A549 (cell line): ENCODE measurements at regions not wholly inside any gene's neighbourhood (a gene's known extent, or its start where the extent isn't known, plus 50 kb on each side); places are given as distances from the start of the nearest gene placed in this dataset.

Source experiments
- ATAC-seq, 2 experiments: fragments of 200-7000 bp in 1 of 2; fragments of >200 bp in 1 of 2; cut with Nextera tagmentation in 1 of 2; cut with Tn5 transposase in 1 of 2; 3 replicates each; pipeline versions ENCODE4 v1.8.0 to v1.9.1; 2018 to 2020; ENCODE audit warnings: mild to moderate bottlenecking in 1 of 2, moderate library complexity in 1 of 2
- CTCF ChIA-PET: fragments of 300-600 bp; sonication (Branson Sonifier 250); formaldehyde crosslinking; extraction: SDS; loops from one replicate; lab custom pipeline; 2021; ENCODE audit warnings: antibody characterized with exemption, inconsistent platforms; lab: Yijun Ruan, JAX
- POLR2A ChIA-PET: fragments of 350-600 bp; formaldehyde crosslinking; extraction: SDS; loops from one replicate; lab custom pipeline; 2021; ENCODE audit warnings: antibody characterized with exemption, inconsistent platforms; lab: Yijun Ruan, JAX
- DNase-seq, 2 experiments: peaks; one replicate each; pipeline versions ENCODE4 v3.0.0 to v3.0.0-alpha.2; 2011 to 2016; ENCODE audit warnings: low read depth in 1 of 2, low spot score in 1 of 2
- FAIRE-seq: peaks from 2 replicates; lab custom pipeline; 2011; peaks lifted over from hg19 to GRCh38; lab: Jason Lieb, UNC
- H3K27ac ChIP-seq, 2 experiments: fragments of >200 bp; sonication (Bioruptor Twin); formaldehyde crosslinking; 3 replicates each; pipeline ENCODE4 v1.5.1; 2016 to 2017
- H3K4me1 ChIP-seq: fragments of >200 bp; sonication (Bioruptor Twin); formaldehyde crosslinking; 3 replicates; pipeline ENCODE4 v1.6.1; 2016
- H3K4me2 ChIP-seq: fragments of >200 bp; sonication (Bioruptor Twin); formaldehyde crosslinking; 3 replicates; pipeline ENCODE4 v1.6.1; 2016
- H3K4me3 ChIP-seq: fragments of >200 bp; sonication (Bioruptor Twin); formaldehyde crosslinking; 3 replicates; pipeline ENCODE4 v1.5.1; 2016
- H3K9me3 ChIP-seq: fragments of >200 bp; sonication (Bioruptor Twin); formaldehyde crosslinking; 3 replicates; pipeline ENCODE4 v1.6.1; 2016
- BHLHE40 ChIP-seq: IDR thresholded peaks from 2 replicates; pipeline ENCODE4 v1.6.1; 2012; ENCODE audit warnings: low read depth, low read length, inconsistent platforms
- CBX8 ChIP-seq: fragments of 200-600 bp; sonication (generic); IDR thresholded peaks from 2 replicates; pipeline ENCODE4 v1.6.1; 2016
- EHF ChIP-seq: fragments of 250-450 bp; sonication (Bioruptor Pico); IDR thresholded peaks from 2 replicates; pipeline ENCODE4 v1.5.0; 2020; ENCODE audit warnings: mild to moderate bottlenecking
- EHMT2 ChIP-seq: fragments of 200-600 bp; sonication (generic); IDR thresholded peaks from 2 replicates; pipeline ENCODE4 v1.6.1; 2016; ENCODE audit warnings: antibody characterized with exemption, low read depth, mild to moderate bottlenecking, moderate library complexity
- ESRRA ChIP-seq: fragments of 150-350 bp; IDR thresholded peaks from 2 replicates; pipeline ENCODE4 v1.6.1; 2014; ENCODE audit warnings: mild to moderate bottlenecking, low read length, borderline replicate concordance
- FOSB ChIP-seq: fragments of 250-450 bp; sonication (Bioruptor Pico); IDR thresholded peaks from 2 replicates; pipeline ENCODE4 v1.5.0; 2020; ENCODE audit warnings: mild to moderate bottlenecking, moderate library complexity
- HDAC2 ChIP-seq: fragments of 200-600 bp; sonication (generic); IDR thresholded peaks from 2 replicates; pipeline ENCODE4 v1.6.1; 2016
- HEYL ChIP-seq: fragments of 250-450 bp; sonication (Bioruptor Pico); IDR thresholded peaks from 2 replicates; pipeline ENCODE4 v1.8.0; 2021; ENCODE audit warnings: mild to moderate bottlenecking, moderate library complexity
- HOXA7 ChIP-seq: fragments of 250-450 bp; sonication (Bioruptor Pico); IDR thresholded peaks from 2 replicates; pipeline ENCODE4 v1.5.0; 2020; ENCODE audit warnings: mild to moderate bottlenecking, moderate library complexity
- HOXB13 ChIP-seq: fragments of 250-450 bp; sonication (Bioruptor Pico); IDR thresholded peaks from 2 replicates; pipeline ENCODE4 v1.5.0; 2020; ENCODE audit warnings: low read depth, mild to moderate bottlenecking, moderate library complexity
- JUNB ChIP-seq: fragments of >200 bp; sonication (Bioruptor Twin); formaldehyde crosslinking; IDR thresholded peaks from 2 replicates; pipeline ENCODE4 v1.6.1; 2016
- MAFK ChIP-seq: fragments of 450-650 bp; IDR thresholded peaks from 2 replicates; pipeline ENCODE4 v1.6.1; 2014; ENCODE audit not compliant: partially characterized antibody
- NFE2L2 ChIP-seq: fragments of 150-350 bp; conservative IDR thresholded peaks from 2 replicates; pipeline ENCODE4 v1.6.1; 2014; ENCODE audit warnings: low read length
- NR3C1 ChIP-seq: fragments of >200 bp; sonication (Bioruptor Twin); formaldehyde crosslinking; IDR thresholded peaks from 3 replicates; pipeline ENCODE4 v1.6.1; 2017
- POLR2A ChIP-seq: IDR thresholded peaks from 2 replicates; pipeline ENCODE4 v1.6.1; 2012; ENCODE audit warnings: mild to moderate bottlenecking, low read length
- POLR2AphosphoS2 ChIP-seq: conservative IDR thresholded peaks from 2 replicates; pipeline ENCODE4 v1.6.1; 2012; ENCODE audit warnings: low read length, improper control_type of control experiment, inconsistent platforms
- RARB ChIP-seq: fragments of 250-450 bp; sonication (Bioruptor Pico); IDR thresholded peaks from 2 replicates; pipeline ENCODE4 v1.8.0; 2021; ENCODE audit warnings: mild to moderate bottlenecking, moderate library complexity
- RFX5 ChIP-seq: fragments of 450-650 bp; IDR thresholded peaks from 2 replicates; pipeline ENCODE4 v1.7.1; 2014; ENCODE audit warnings: antibody characterized with exemption, mild to moderate bottlenecking, moderate library complexity
- RNF2 ChIP-seq: fragments of 200-600 bp; sonication (generic); IDR thresholded peaks from 2 replicates; pipeline ENCODE4 v1.6.1; 2016; ENCODE audit warnings: low read depth, mild to moderate bottlenecking, antibody characterized with exemption, moderate library complexity, borderline replicate concordance
- SMC3 ChIP-seq: fragments of >200 bp; sonication (Bioruptor Twin); formaldehyde crosslinking; IDR thresholded peaks from 3 replicates; pipeline ENCODE4 v1.6.1; 2018; ENCODE audit warnings: inconsistent platforms
- TFCP2L1 ChIP-seq: fragments of 250-450 bp; sonication (Bioruptor Pico); IDR thresholded peaks from 2 replicates; pipeline ENCODE4 v1.5.0; 2021; ENCODE audit warnings: mild to moderate bottlenecking
- TP53 ChIP-seq: fragments of 250-450 bp; sonication (Bioruptor Pico); IDR thresholded peaks from 2 replicates; pipeline ENCODE4 v1.5.0; 2021; ENCODE audit warnings: mild to moderate bottlenecking, moderate library complexity
- ZC3H11A ChIP-seq: fragments of 450-650 bp; IDR thresholded peaks from 2 replicates; pipeline ENCODE4 v1.6.1; 2014; ENCODE audit warnings: antibody characterized with exemption, mild to moderate bottlenecking
- ZSCAN20 ChIP-seq: fragments of 250-450 bp; sonication (Bioruptor Pico); IDR thresholded peaks from 2 replicates; pipeline ENCODE4 v1.8.0; 2022; ENCODE audit warnings: mild to moderate bottlenecking, moderate library complexity
- WGBS: methylation state at CpG from one replicate; pipeline ENCODE4 v1.1.6; 2017; ENCODE audit errors: missing lambda C conversion rate; 5-methylcytosine and 5-hydroxymethylcytosine counted together
- TF ChIP-seq, protein P1 (sequence below): fragments of >200 bp; sonication (Bioruptor Twin); formaldehyde crosslinking; IDR thresholded peaks from 3 replicates; pipeline ENCODE4 v1.6.1; 2016
- TF ChIP-seq, protein P2 (sequence below): fragments of >200 bp; sonication (Bioruptor Twin); formaldehyde crosslinking; IDR thresholded peaks from 3 replicates; pipeline ENCODE4 v1.5.1; 2016
- TF ChIP-seq, protein P3 (sequence below): IDR thresholded peaks from 2 replicates; pipeline ENCODE4 v1.6.1; 2012; ENCODE audit warnings: low read depth, borderline replicate concordance
- TF ChIP-seq, protein P4 (sequence below): fragments of 450-650 bp; IDR thresholded peaks from 2 replicates; pipeline ENCODE4 v1.6.1; 2014; ENCODE audit warnings: antibody characterized with exemption
- TF ChIP-seq, protein P5 (sequence below): fragments of >200 bp; sonication (Bioruptor Twin); formaldehyde crosslinking; IDR thresholded peaks from 2 replicates; pipeline ENCODE4 v1.6.1; 2016

DNA sequence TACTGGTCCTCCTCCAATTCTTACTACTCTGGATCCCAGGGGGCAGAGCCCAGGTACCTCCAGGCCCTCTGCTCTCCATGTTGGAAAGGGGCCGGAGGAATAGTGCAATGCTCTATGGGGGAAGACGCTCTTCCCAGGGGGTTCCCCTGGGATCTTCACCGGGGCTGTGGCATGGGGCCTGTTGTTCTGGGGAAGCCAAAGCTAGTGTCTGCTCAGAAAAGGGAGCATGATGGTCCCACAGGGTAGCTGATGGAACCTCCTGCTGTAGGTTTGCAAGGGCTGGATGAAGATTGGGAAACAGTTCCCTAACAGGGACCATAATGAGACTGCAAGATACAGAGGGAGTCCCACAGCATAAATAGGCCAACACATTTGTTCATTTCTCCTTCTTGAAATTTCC lies 114.7 kb downstream of the IRX5 start:
- no peak for FAIRE-seq
- TF ChIP-seq TP53 (CRISPR knock-in tag) (no peak), SMC3 (no peak), FOSB (CRISPR knock-in tag) (no peak), RARB (CRISPR knock-in tag) (no peak), HEYL (CRISPR knock-in tag) (no peak), EHMT2 (no peak), JUNB (no peak), MAFK (no peak), RFX5 (no peak), ZC3H11A (no peak), HDAC2 (no peak), CBX8 (no peak), RNF2 (no peak)
- TF ChIP-seq, protein P1, sequence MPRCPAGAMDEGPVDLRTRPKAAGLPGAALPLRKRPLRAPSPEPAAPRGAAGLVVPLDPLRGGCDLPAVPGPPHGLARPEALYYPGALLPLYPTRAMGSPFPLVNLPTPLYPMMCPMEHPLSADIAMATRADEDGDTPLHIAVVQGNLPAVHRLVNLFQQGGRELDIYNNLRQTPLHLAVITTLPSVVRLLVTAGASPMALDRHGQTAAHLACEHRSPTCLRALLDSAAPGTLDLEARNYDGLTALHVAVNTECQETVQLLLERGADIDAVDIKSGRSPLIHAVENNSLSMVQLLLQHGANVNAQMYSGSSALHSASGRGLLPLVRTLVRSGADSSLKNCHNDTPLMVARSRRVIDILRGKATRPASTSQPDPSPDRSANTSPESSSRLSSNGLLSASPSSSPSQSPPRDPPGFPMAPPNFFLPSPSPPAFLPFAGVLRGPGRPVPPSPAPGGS: no peak
- H3K27ac ChIP-seq: no peak overlapping the region
- no peak overlapping the region for H3K4me2 ChIP-seq
- no peaks in the 10 kb centered on the region for H3K9me3 ChIP-seq
- no peak for ATAC-seq
- no peaks in the 10 kb centered on the region for H3K4me1 ChIP-seq
- no peak overlapping the region for H3K4me3 ChIP-seq
- no peak for DNase-seq
- WGBS: 65% methylated on average over 3 of the region's 3 CpGs
- ChIA-PET CTCF (interaction anchor here (1.3 to 2.1 kb wide), 3 partner anchors 10 to 29 kb away, joined by 3 to 5 read pairs (median 5); no protein-coding TSS in a partner anchor), POLR2A (no interaction called here)

DNA sequence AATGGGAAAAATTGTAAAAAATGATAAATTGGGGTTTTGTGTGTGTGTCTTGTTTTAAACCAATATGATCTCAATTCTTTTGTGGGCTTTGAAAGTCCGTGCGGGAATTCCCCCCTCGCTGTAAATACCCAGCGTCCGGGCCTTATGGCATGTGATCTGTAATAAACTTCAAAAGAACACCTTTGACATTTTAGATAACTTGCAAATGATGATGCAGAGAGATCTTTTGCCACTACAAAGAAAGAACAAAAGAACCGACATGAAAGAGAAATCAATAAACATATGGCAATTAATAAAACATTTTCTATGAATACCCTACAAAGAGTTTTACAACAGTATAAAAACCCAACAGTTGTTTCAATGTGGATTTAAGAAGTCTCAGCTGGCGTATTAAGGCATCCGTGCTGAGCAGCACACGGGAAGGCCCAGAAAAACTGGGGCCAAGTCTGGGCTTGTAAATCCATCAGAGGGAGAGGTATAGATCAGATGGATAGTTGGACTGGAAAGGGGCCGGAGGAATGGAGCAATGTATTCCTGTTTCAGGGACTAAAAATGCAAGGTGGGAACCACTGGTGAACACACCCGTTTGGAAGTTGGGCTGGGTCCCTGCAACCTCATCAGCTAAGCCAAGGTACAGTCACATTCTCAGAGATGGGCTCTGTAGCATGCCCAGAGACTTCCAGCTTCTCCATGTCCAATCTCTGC lies 115.2 kb downstream of the IRX5 start:
- ChIA-PET CTCF (interaction anchor here (1.3 to 2.1 kb wide), 3 partner anchors 11 to 30 kb away, joined by 3 to 5 read pairs (median 4); no protein-coding TSS in a partner anchor), POLR2A (no interaction called here)
- H3K27ac ChIP-seq: no peak overlapping the region
- no peak for ATAC-seq
- DNase-seq: no peak
- no peak overlapping the region for H3K4me3 ChIP-seq
- no peaks in the 10 kb centered on the region for H3K4me1 ChIP-seq
- H3K9me3 ChIP-seq: no peaks in the 10 kb centered on the region
- WGBS: 65% methylated on average over 11 of the region's 11 CpGs
- H3K4me2 ChIP-seq: no peak overlapping the region
- FAIRE-seq: no peak
- TF ChIP-seq BHLHE40: no peak
- TF ChIP-seq HOXA7 (CRISPR knock-in tag): no peak
- no peak for TF ChIP-seq POLR2A
- TF ChIP-seq, protein P2, sequence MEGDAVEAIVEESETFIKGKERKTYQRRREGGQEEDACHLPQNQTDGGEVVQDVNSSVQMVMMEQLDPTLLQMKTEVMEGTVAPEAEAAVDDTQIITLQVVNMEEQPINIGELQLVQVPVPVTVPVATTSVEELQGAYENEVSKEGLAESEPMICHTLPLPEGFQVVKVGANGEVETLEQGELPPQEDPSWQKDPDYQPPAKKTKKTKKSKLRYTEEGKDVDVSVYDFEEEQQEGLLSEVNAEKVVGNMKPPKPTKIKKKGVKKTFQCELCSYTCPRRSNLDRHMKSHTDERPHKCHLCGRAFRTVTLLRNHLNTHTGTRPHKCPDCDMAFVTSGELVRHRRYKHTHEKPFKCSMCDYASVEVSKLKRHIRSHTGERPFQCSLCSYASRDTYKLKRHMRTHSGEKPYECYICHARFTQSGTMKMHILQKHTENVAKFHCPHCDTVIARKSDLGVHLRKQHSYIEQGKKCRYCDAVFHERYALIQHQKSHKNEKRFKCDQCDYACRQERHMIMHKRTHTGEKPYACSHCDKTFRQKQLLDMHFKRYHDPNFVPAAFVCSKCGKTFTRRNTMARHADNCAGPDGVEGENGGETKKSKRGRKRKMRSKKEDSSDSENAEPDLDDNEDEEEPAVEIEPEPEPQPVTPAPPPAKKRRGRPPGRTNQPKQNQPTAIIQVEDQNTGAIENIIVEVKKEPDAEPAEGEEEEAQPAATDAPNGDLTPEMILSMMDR: no peak
- TF ChIP-seq, protein P3, sequence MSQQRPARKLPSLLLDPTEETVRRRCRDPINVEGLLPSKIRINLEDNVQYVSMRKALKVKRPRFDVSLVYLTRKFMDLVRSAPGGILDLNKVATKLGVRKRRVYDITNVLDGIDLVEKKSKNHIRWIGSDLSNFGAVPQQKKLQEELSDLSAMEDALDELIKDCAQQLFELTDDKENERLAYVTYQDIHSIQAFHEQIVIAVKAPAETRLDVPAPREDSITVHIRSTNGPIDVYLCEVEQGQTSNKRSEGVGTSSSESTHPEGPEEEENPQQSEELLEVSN: no peak
- no peak for TF ChIP-seq ZSCAN20 (CRISPR knock-in tag)
- TF ChIP-seq, protein P4, sequence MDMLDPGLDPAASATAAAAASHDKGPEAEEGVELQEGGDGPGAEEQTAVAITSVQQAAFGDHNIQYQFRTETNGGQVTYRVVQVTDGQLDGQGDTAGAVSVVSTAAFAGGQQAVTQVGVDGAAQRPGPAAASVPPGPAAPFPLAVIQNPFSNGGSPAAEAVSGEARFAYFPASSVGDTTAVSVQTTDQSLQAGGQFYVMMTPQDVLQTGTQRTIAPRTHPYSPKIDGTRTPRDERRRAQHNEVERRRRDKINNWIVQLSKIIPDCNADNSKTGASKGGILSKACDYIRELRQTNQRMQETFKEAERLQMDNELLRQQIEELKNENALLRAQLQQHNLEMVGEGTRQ: no peak

DNA sequence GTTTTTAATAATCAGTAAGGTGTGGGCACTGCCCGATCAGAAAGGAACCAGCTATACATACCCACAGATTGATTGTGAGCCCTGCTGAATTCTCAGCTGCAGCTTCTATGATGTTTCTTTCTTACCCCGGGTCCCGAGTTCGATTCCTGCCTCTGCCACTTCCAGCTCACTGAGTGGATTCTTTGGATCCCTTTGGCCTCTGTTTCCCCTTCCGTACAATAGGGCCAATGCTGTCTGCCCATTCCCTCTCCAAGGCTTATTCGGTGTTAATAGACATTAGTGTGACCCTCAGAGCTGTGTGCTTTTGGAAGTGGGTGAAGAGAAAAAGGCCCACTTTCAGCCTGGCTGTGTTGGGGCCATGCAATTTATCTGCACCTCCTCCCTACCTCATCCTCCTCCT lies 115.8 kb downstream of the IRX5 start:
- FAIRE-seq (no peak), DNase-seq (no peak), ATAC-seq (no peak)
- ChIA-PET CTCF (interaction anchor here (1.9 kb wide), 1 partner anchor 11 kb away, joined by 4 read pairs; no protein-coding TSS in a partner anchor), POLR2A (no interaction called here)
- Histone ChIP-seq H3K4me2 (no peak overlapping the region), H3K4me1 (no peaks in the 10 kb centered on the region), H3K4me3 (no peak overlapping the region), H3K27ac (no peak overlapping the region), H3K9me3 (no peaks in the 10 kb centered on the region)
- 66% methylated on average over 6 of the region's 6 CpGs for WGBS
- TF ChIP-seq POLR2AphosphoS2 (no peak), HOXB13 (CRISPR knock-in tag) (no peak), EHF (no peak), RNF2 (no peak), TFCP2L1 (CRISPR knock-in tag) (no peak), ESRRA (no peak), NR3C1 (no peak), NFE2L2 (no peak)
- TF ChIP-seq, protein P2: no peak
- TF ChIP-seq, protein P5, sequence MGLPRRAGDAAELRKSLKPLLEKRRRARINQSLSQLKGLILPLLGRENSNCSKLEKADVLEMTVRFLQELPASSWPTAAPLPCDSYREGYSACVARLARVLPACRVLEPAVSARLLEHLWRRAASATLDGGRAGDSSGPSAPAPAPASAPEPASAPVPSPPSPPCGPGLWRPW: no peak
